ENCODE measurements at regions not wholly inside any gene's neighbourhood (a gene's known extent, or its start where the extent isn't known, plus 50 kb on each side); places are given as distances from the start of the nearest gene placed in this dataset.
A peak's percentile ranks its signal among the peaks of the same experiment; 100 is the strongest.

DNA sequence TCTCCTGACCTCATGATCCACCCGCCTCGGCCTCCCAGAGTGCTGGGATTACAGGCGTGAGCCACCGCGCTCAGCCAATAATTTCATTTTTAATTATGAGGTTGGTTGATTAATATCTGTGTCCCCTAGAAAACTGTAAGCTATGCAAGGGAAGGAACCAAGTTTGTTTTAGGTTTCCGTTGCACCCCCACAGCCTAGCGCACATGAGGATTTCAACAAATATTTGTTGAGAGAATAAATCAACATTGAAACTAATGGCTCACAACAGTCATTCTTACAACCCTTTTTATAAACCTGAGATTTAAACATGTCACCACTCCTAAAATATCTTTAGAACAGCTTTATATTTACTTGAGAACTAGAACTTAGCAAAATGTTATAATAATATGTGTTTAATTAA lies 114.0 kb upstream of the CARMIL1 start:
- Histone ChIP-seq H3K4me2 (ENCODE audit: insufficient read depth, low read length) (peak overlapping the region; percentile 60), H3K27me3 (ENCODE audit: insufficient read depth, low read length, poor library complexity) (no peaks in the 10 kb centered on the region), H4K20me1 (ENCODE audit: insufficient read depth, low read length) (no peaks in the 10 kb centered on the region), H3K4me3 (ENCODE audit: low read depth in 1 of 2, low read length in 2 of 2) (peak overlapping the region; percentile 20 to 54; a peak in 3 of 4 replicates), H3K36me3 (ENCODE audit: insufficient read depth, low read length) (no peaks in the 10 kb centered on the region), H3K9ac (ENCODE audit: low read depth, low read length) (peak overlapping the region; percentile 56), H3K27ac (ENCODE audit: low read length) (peak overlapping the region; percentile 81), H2AFZ (ENCODE audit: low read depth, low read length) (peak overlapping the region; percentile 40), H3K9me3 (ENCODE audit: insufficient read depth, low read length, severe bottlenecking) (no peaks in the 10 kb centered on the region), H3K4me1 (ENCODE audit: insufficient read depth, low read length) (peaks cover 53% of the 10 kb centered on the region), H3K79me2 (ENCODE audit: insufficient read depth, low read length) (peaks cover 31% of the 10 kb centered on the region)
- DNase-seq, result no peak
- no peak for TF ChIP-seq EZH2 (IDR thresholded peaks at IDR 0.05; ENCODE audit: borderline replicate concordance, low read depth, low read length, severe bottlenecking)
- TF ChIP-seq, protein P1, sequence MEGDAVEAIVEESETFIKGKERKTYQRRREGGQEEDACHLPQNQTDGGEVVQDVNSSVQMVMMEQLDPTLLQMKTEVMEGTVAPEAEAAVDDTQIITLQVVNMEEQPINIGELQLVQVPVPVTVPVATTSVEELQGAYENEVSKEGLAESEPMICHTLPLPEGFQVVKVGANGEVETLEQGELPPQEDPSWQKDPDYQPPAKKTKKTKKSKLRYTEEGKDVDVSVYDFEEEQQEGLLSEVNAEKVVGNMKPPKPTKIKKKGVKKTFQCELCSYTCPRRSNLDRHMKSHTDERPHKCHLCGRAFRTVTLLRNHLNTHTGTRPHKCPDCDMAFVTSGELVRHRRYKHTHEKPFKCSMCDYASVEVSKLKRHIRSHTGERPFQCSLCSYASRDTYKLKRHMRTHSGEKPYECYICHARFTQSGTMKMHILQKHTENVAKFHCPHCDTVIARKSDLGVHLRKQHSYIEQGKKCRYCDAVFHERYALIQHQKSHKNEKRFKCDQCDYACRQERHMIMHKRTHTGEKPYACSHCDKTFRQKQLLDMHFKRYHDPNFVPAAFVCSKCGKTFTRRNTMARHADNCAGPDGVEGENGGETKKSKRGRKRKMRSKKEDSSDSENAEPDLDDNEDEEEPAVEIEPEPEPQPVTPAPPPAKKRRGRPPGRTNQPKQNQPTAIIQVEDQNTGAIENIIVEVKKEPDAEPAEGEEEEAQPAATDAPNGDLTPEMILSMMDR (IDR thresholded peaks at IDR 0.05; ENCODE audit: borderline replicate concordance, extremely low read depth, low read length, poor library complexity, severe bottlenecking), result no peak
- no peak for ATAC-seq (ENCODE audit: insufficient read depth, low read depth)

DNA sequence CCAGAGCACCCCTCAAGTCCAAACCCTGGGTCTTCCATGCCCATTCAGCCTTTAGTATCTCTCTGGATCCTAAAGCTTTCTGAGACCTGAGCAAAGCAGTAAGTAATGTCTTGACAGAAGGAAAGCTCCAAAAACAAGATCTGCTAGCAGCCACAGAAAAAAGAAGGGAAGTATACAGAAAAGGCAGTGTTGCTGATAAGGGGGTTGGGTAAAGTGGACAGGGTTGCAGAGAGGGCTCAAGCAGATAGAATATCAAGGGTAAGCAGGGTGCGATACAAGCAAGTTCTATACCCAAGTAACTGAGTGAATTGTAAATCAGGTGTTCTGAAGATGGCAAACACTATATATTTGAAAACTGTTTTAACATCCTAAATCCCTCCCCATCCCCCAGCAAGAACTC lies 113.4 kb upstream of the CARMIL1 start:
- DNase-seq, result no peak
- Histone ChIP-seq H3K27me3 (ENCODE audit: insufficient read depth, low read length, poor library complexity) (no peaks in the 10 kb centered on the region), H3K36me3 (ENCODE audit: insufficient read depth, low read length) (no peaks in the 10 kb centered on the region), H3K9me3 (ENCODE audit: insufficient read depth, low read length, severe bottlenecking) (no peaks in the 10 kb centered on the region), H4K20me1 (ENCODE audit: insufficient read depth, low read length) (no peaks in the 10 kb centered on the region), H3K4me2 (ENCODE audit: insufficient read depth, low read length) (peak overlapping the region; percentile 60), H3K9ac (ENCODE audit: low read depth, low read length) (peak overlapping the region; percentile 56), H3K27ac (ENCODE audit: low read length) (peak overlapping the region; percentile 81), H2AFZ (ENCODE audit: low read depth, low read length) (peak overlapping the region; percentile 40), H3K4me1 (ENCODE audit: insufficient read depth, low read length) (peaks cover 55% of the 10 kb centered on the region), H3K79me2 (ENCODE audit: insufficient read depth, low read length) (peaks cover 31% of the 10 kb centered on the region), H3K4me3 (ENCODE audit: low read depth in 1 of 2, low read length in 2 of 2) (peak overlapping the region; percentile 20 to 54; a peak in 3 of 4 replicates)
- TF ChIP-seq, protein P1 (IDR thresholded peaks at IDR 0.05; ENCODE audit: borderline replicate concordance, extremely low read depth, low read length, poor library complexity, severe bottlenecking), result no peak
- TF ChIP-seq EZH2 (IDR thresholded peaks at IDR 0.05; ENCODE audit: borderline replicate concordance, low read depth, low read length, severe bottlenecking), result no peak
- ATAC-seq (ENCODE audit: insufficient read depth, low read depth), result peak; percentile 27

DNA sequence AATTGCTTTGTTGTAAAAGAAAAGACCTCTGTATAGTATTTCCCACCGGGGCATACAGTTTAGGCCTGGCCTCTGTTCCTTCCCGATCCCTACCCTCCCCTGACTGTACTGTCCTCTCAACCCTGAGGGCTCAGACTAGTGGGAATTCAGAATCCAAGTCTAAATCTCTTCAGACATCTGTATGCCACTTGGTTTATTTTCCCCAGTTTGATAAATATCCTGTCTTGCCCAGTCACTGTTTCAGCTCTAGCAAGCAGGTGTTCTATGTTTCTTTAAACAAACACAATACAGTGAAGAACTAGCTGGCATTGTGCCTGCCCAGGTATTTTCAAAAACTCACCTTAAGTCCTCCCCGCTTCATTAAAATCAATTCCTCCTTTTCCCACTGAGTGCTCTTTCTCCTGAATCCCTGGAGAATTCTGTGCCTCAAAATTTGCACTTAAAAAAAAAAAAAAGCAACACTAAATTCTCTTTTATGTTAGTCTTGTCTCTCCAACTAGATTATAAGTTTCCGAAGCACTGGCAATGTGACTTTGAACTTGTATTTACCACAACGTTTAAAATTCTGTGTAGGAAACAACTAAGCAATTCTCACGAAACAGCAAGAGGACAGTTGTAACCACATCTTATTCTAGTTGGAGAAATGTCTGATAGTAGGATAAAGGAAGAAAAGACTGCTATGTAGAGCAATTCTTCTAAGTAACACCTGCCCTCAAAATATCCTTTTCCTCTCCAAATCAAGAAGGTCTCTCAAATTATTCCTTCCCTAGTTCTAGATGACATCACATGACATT lies 112.0 kb upstream of the CARMIL1 start:
- H3K4me3 ChIP-seq (ENCODE audit: low read depth in 1 of 2, low read length in 2 of 2), result peak overlapping the region in 1 of 2 experiments; percentile 54; a peak in 3 of 4 replicates
- H2AFZ ChIP-seq (ENCODE audit: low read depth, low read length), result no peak overlapping the region
- peak overlapping the region; percentile 81 for H3K27ac ChIP-seq (ENCODE audit: low read length)
- no peaks in the 10 kb centered on the region for H3K9me3 ChIP-seq (ENCODE audit: insufficient read depth, low read length, severe bottlenecking)
- ATAC-seq (ENCODE audit: insufficient read depth, low read depth), result peak; percentile 77
- H3K9ac ChIP-seq (ENCODE audit: low read depth, low read length), result peak overlapping the region; percentile 56
- TF ChIP-seq, protein P1 (IDR thresholded peaks at IDR 0.05; ENCODE audit: borderline replicate concordance, extremely low read depth, low read length, poor library complexity, severe bottlenecking), result no peak
- no peak for TF ChIP-seq EZH2 (IDR thresholded peaks at IDR 0.05; ENCODE audit: borderline replicate concordance, low read depth, low read length, severe bottlenecking)
- no peaks in the 10 kb centered on the region for H4K20me1 ChIP-seq (ENCODE audit: insufficient read depth, low read length)
- no peaks in the 10 kb centered on the region for H3K27me3 ChIP-seq (ENCODE audit: insufficient read depth, low read length, poor library complexity)
- peaks cover 55% of the 10 kb centered on the region for H3K4me1 ChIP-seq (ENCODE audit: insufficient read depth, low read length)
- H3K4me2 ChIP-seq (ENCODE audit: insufficient read depth, low read length), result peak overlapping the region; percentile 60
- H3K36me3 ChIP-seq (ENCODE audit: insufficient read depth, low read length), result no peaks in the 10 kb centered on the region
- no peak for DNase-seq
- H3K79me2 ChIP-seq (ENCODE audit: insufficient read depth, low read length), result peaks cover 22% of the 10 kb centered on the region

All from DND-41 (cell line).